ENCODE measurements at regions not wholly inside any gene's neighbourhood (a gene's known extent, or its start where the extent isn't known, plus 50 kb on each side); places are given as distances from the start of the nearest gene placed in this dataset.
"Not testable (repeated sequence)": the region's sequence is repeated elsewhere in the genome, so short reads cannot be mapped to it uniquely, and the experiment has no call there.

DNA sequence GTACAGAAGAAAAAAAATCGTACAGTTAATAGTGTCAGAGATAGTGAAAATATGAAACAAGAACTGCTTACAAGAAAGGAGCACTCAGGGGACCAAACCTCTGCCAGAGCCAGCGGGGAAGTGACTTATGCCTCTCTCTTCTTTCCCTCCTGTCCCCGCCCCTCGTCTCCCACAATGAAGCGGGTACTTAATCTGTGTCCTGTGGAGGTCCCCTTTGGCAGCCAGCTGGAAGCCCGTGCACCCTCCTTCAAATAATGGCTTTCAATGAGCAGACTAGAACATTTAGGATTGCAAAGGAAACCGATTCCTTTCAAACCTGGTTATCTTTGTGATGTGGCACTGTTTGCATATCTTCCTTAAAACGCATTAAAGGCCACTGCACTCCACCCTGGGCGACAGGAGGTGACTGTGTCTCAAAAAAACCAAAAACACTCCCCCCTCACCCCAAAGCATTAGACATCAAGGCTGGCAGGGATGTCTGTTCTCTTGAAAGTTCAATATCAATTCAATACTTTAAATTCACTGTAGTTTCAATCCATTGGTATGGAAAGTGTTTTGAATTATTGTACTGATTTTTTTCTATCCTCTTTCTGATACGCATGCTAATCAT, 51.7 kb downstream of the PPIAL4C start:
- DNase-seq (ENCODE audit: low read depth): not testable (repeated sequence)

DNA sequence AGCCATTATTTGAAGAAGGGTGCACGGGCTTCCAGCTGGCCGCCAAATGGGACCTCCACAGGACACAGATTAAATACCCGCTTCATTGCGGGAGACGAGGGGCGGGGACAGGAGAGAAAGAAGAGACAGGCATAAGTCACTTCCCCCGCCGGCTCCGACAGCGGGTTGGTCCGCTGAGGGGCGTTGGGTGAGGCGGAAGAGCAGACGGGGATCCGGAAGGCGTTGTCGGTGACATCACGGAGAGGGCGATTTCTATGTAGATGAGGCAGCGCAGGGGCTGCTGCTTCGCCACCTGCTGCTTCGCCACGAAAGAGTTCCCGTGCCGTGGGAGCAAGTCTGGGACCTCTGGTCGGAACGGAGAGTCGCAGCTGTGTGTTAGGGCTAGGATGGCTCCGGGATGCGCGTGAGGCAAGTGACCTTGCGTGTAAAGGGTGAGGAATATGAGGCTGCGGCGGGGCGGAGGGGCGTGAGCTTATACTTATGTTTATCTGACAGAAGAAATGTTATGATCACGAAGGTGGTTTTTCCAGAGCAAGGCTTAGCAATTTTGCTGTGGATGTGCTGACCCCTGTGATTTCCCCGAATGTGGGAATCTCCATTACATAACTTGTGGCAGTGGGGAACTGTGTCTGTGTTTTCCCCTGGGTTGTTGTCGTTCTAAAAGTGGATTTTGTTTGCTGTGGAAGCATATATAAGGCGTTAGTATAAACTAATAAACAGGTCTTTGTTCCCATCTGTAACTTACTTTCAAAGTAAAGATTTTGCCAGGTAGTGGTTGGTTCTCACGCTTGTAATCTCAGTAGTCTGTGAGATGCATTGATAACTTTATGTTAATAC, 52.9 kb downstream of the PPIAL4C start:
- peak; percentile 70 for DNase-seq (ENCODE audit: low read depth)

DNA sequence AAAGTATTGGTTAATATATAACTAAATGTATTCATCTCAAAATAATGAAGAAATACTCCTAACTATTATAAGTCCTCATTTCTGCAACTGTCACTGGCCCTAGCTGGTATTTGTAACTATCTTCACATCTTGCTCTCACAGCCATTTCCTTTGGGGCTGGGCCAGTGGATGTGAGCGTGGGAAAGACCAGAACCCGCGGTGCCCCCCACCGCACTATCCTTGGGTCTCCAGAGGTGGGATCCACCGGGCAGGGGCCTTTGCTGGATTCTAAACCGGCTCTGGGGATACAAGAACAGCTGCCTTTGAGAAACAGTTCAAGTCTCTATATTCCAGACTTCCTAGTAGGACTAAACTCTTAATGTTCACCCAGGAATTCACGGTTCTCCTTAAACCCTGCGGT, 54.8 kb downstream of the PPIAL4C start:
- DNase-seq (ENCODE audit: low read depth): not testable (repeated sequence)

DNA sequence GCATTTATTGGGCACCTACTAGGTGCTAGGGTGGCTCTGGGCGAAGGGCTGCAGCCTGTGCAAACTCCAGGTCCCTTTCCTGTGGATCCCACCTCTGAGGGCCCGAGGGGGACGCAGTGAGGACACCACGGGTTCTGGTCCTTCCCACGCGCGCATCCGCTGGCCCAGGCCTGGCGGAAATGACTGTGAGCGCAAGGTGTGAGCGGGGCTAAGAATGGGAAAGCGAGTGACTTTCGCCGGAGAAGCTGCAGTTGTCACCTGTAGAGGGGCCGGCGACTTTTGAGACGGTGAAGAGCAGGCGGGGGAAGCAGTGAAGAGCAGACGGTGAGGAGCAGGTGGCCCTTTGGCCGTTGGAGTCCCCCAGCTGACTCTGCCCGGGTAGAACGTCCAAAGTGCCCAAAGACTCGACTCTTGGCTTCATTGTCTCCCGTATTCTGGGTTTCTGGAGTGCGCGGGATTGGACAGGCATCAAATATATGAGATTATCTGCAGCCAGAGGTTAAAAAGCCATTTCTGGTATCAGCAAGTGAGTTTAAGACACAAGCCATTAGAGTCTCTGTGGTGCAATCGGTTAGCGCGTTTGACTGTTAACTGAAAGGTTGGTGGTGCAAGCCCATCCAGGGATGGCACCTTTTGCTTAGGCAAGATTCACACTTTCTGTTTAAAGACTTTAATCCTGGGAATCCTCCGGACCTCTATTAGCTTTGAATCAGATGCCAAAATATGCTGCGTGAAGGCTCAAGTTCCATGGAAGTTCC, 55.4 kb downstream of the PPIAL4C start:
- not testable (repeated sequence) for DNase-seq (ENCODE audit: low read depth)

DNA sequence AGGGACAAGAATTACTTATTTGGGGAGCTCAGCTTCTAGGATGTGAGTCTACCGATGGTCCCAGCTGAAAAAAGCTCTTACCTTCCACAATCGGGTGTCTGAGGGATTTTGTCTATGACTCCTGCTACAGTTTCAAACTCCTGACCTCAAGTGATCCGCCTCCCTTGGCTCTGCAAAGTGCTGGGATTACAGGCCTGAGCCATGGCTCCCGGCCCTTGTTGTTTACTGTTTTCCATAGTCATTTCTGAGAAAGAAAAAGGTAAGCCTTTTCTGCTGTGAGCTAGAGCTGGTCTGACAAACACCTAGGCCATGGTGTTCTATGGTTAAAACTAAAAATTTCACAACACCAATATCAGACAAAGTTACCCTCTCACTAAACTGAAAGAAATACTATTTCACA, 57.5 kb downstream of the PPIAL4C start:
- DNase-seq (ENCODE audit: low read depth): not testable (repeated sequence)

DNA sequence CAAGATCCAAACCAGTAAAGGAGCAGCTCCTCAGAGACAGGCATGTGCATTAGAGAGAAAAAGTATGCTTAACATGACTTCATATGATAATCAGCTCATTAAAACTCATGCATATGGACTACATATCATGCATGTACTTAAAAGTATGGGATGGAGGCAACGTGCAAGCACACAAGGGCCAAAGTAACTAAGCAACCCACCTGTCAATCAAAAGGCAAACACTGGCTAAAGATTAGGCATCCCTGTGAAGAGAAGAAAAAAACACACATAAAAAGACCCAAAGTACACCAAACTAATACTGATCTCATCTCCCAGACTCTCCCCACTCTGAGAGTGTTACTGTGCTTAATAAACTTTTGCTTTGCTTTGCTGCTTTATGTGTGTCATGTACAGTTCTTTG, 61.2 kb downstream of the PPIAL4C start:
- not testable (repeated sequence) for DNase-seq (ENCODE audit: low read depth)

DNA sequence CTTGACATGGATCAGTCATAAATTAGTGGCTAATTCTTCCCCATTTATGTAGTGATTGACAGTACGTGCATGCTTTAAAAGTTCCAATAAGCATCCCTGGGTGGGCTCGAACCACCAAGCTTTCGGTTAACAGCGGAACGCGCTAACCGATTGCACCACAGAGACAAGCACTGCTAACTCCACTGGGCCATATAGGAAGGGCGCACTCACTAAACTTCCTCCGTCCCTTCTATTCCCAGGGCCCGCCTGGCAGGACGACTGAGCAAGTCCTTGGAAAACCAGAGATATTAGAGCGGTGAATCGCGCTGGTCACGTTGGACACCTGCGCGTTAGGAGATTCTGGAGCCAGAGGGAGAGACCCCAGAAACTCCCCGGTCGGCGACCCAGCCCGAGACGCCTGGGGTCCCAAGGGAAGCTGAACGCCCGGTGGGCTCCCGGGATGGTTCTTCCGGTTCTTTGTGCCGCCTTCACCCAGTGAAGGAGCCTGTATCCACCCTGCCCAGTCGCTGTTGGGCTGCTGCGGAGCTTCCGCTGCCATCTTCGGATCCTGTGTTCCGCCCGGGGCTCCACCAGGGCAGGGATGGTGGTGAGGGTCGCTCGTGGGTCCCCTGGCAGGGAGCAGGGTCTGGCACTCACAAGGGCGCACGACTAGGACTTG, 62.8 kb downstream of the PPIAL4C start:
- not testable (repeated sequence) for DNase-seq (ENCODE audit: low read depth)

DNA sequence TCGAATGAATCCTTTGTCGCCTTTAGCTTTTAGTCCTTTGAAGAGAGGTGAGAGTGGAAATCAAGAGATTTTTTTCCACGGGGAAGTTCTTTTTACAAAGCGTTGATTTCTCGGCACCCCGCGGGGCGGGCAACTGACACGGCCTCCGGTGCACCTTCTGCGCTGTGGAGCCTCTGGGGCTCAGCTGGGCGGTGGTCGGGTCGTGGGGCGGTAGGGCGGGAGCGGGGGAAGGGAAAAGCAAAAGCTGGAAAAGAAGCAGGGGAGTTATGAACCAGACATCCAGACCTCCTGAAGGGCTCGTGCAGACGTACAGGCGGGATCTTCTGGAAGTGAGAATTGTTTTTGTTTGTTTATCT, 63.3 kb downstream of the PPIAL4C start:
- not testable (repeated sequence) for DNase-seq (ENCODE audit: low read depth)

DNA sequence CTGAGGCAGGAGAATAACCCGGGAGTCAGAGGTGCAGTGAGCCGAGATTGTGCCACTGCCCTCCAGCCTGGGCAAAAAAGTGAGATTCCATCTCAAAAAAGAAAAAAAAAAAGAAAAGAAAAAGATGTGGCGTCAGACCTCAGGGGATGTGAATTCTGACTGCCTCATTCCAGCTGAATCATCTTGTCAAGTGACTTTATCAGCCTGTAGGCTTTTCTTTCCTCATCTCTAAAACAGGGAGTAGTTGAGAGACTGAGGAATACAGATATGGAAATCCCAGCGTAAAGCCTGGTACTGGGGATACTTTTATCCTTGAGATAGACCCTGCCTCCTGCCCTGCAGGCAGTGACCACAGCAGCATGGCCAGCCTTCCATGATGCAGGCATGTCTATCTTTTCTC, 74.1 kb downstream of the PPIAL4C start:
- not testable (repeated sequence) for DNase-seq (ENCODE audit: low read depth)

DNA sequence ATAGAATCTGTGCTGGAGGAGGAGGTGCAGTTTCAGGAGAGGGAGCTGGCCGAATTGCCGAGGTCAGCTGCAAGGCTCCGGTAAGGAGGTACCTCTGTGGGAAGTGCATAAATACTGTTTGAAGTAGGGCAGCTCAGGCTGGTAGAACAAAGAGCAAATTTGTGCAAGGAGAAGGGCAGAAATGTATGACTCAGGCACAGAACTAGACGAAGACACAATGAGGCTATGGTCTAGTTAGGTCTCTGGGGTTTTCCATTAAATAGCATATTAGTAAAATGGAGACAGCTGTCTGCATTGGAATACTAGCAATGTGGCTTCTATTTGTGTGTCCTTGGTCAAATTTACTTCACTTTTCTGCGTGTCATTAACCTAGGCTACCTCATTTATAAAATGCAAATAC, 74.5 kb downstream of the PPIAL4C start:
- not testable (repeated sequence) for DNase-seq (ENCODE audit: low read depth)

DNA sequence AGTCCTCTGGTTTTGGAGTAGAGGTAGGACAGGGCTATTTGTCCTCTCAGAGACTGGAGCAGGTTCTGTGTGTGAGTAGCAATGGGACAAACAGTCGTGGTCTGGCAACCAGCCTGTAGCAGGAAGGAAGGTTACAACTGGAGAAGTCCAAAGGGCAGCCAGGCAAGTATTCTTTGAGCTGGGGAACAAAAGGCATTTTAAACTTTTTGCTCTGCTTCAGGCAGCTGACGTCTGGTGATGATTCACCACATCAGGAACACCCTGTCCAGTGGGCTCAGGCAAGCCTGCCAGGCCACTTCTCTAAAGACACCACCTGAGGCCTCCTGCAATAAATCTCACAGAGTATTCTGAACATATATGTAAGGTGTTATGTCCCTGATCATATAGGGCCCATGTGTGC, 81.0 kb downstream of the PPIAL4C start:
- DNase-seq (ENCODE audit: low read depth): not testable (repeated sequence)

DNA sequence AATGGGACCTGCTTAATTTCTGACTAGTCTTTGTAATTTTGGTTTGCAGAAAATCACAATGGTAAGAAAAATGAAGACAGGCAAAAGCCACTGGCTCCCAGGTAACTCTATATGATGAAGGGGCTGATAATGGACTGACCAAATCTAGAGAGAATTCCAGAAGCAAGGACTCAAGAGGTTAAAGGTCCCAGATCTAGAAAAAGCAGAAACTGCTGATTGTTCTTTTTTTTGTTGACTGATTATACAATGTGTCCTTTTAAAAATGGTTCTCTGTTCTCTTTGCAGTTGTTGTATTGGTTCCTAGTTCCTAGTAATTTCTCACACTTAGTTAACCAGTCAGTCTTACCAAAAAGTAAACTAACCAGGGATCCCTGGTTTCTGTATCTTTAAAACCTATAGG, 81.4 kb downstream of the PPIAL4C start:
- DNase-seq (ENCODE audit: low read depth): not testable (repeated sequence)

DNA sequence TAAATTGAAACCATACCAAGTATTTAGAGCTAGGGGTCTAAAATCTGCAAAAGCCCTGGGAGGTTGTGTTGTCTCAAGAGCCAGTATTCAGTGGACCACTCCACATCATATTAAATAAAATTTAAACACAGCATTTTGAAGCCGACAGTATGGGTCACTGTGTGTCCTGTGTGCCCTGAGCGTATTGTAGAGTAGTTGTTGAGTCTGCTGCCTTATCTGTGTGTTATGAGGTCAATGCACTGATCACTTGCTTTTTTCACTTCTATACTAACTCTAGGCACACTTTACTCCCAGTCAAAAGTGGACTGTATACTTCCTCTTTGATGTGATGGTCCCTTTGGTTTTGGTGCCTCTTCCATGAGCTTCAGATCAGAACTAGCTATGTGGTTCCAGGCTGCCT, 81.9 kb downstream of the PPIAL4C start:
- DNase-seq (ENCODE audit: low read depth): not testable (repeated sequence)

DNA sequence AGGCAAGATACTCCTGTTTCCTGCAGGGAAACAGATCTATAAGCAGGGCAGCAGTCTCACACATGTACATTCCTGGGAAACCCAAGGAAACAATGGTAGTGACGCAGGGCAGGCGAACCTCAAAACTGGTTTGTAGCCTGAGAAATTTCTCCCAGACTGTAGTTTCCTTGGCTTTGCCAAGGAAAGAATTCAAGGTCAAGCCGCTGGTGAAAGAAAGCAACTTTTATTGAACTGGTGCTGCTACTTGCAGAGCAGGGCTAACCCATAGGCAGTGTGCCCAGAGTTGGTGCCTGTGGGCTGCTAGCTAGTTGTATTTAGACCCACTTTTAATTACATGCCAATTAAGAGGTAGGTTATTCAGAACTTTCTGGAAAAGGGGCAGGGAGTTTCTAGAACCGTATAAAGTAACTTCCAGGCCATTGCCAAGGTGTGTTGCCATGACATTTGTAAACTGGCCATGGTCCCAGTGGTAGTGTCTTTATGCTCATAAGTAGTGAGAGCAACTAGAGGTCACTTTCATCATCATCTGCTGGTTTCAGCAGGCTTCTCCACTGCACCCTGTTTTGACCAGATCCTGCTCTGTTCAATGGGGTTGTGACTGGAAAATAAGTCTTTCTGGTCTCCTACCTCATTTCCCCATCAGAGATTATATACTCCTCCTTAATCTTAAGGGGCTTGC, 89.7 kb downstream of the PPIAL4C start:
- DNase-seq (ENCODE audit: low read depth): not testable (repeated sequence)

DNA sequence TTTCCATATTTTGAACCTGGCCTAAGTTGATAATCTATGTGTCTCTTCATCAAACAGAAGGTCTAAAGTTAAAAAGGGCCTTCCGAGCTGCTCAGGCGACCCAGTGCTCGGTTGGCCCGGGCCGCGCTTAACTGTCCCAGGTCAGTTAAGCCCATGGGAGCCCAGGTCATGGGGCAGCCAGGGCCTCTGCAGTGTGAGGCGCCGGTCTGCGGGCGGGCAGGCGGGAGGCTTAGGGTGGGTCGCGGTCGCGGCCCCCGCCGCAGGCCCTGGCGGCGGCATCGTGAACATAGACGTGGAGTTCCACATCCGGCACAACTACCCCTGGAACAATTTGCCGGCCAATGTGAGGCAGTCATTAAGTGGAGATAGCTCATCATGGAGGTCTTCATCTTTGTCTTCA, 91.3 kb downstream of the PPIAL4C start:
- DNase-seq (ENCODE audit: low read depth): not testable (repeated sequence)

DNA sequence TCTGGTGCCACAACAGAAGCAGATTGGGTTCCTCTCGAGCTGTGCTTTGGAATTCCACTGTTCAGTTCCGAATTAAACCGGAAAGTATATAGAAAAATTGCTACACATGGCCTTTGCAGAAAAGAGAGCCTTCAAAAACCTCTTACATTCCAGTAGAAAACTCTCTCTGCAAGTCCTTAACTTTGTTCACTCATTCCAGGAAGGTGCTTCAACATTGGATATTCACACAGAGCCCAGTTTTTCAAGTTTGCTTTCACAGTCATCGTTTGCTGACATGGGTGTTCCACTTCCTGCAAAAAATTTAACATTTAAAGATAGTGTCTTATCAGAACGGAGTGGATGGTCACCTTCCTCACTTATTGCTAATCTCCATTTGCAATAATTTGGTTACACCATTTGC, 93.7 kb downstream of the PPIAL4C start:
- DNase-seq (ENCODE audit: low read depth): not testable (repeated sequence)

DNA sequence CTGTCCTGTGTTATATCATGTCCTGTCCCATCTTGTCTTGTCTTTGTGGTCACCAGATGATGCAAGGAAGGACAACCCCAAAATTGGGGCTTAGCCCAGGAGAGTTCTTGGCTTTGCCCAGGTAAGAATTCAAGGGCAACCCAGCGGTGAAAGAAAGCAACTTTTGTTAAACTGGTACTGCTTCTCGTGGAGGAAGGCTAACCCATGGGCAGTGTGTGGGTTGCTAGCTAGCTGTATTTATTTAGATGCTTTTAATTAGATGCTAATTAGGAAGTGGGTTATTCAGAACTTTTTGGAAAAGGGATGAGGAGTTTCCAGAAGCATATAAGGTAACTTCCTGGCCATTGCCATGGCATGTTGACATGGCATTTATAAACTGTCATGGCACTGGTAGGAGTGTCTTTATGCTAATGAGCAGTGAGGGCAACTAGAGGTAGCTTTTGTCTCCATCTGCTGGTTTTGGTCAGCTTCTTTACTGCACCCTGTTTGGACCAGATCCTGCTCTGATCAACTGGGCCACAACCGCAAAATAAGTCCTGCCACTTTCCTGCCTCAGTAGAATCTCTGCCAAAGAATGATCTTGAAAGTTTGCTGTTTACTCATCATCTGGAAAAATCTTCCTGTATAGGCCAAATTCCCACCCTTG, 95.8 kb upstream of the FCGR1A start:
- DNase-seq (ENCODE audit: low read depth): not testable (repeated sequence)

DNA sequence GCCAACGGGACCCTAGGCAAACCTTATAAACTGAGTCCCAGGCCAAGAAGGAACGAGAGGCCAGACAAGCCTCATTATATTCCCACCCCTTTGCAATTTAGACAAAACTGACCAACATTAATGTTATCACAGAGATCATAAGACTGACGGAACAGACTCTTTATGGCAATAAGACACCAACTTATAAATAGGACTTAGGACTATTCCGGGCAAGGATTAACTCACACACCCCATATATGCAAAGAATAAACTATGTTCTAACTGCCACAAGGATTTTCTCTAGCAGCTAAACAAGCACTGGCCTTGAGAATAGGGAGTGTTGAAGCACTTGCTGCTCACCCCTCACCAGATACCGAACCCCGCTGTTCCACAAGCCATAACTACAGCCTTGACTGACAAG, 91.1 kb upstream of the FCGR1A start:
- not testable (repeated sequence) for DNase-seq (ENCODE audit: low read depth)

DNA sequence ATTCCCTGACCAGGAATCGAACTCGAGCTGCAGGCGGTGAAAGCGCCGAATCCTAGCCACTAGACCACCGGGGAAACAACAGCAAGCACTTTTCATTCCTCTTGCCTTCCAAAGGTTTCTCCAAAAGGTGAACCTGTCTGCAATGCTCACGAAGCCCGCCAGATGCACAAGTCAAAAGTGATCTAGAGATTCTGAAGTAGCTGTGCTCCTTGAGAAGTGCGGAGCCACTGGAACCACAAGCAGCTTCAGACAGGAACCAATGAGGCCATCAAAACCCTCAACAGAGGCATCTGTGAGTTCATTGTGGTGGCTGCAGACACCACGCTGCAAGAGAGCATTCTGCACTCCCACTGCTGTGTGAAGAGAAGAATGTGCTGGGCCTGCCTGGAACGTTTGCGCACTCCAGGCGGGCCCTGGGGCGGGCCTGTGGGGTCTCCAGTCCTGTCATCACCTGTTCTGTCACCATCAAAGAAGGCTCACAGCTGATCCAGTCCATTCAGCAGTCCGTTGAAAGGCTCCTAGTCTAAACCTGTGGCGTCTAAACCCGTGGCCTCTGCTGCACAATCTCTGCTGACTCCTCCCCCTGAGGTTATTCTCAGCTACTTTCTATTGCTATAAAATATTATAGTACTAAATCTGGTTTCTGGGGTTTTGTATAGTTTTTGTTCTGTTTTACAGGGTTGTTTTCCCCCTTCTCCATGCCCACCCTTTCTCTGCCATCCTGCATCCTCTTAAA, 89.5 kb upstream of the FCGR1A start:
- not testable (repeated sequence) for DNase-seq (ENCODE audit: low read depth)

DNA sequence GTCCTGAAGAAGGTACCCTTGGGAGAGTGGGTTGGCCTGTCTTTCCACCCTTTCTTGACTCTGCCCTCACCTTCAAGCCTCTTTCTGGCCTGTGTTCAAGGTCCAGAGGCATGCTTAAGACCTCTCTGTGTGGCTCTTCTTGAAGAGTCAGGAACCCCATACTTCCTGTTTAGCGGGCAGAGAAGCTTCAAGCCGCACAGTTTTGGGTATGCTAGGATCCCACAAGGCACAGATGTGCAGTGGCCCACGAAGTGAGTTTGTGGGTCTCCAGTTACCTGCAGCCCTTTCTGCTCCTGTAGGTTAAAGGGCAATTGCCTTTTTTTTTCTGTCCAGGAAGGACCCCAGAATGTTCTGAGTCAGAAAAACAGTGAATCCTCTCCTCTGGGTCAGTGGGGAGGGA, 87.4 kb upstream of the FCGR1A start:
- not testable (repeated sequence) for DNase-seq (ENCODE audit: low read depth)
